HG02610 (cell line): ENCODE measurements at regions not wholly inside any gene's neighbourhood (a gene's known extent, or its start where the extent isn't known, plus 50 kb on each side); places are given as distances from the start of the nearest gene placed in this dataset.

ENCODE experiments used
- ATAC-seq: cut with Tn5 transposase; IDR thresholded peaks from one replicate; pipeline ENCODE4 v1.9.1; 2021; ENCODE audit warnings: mild to moderate bottlenecking, moderate library complexity; ENCODE audit not compliant: unreplicated experiment

DNA sequence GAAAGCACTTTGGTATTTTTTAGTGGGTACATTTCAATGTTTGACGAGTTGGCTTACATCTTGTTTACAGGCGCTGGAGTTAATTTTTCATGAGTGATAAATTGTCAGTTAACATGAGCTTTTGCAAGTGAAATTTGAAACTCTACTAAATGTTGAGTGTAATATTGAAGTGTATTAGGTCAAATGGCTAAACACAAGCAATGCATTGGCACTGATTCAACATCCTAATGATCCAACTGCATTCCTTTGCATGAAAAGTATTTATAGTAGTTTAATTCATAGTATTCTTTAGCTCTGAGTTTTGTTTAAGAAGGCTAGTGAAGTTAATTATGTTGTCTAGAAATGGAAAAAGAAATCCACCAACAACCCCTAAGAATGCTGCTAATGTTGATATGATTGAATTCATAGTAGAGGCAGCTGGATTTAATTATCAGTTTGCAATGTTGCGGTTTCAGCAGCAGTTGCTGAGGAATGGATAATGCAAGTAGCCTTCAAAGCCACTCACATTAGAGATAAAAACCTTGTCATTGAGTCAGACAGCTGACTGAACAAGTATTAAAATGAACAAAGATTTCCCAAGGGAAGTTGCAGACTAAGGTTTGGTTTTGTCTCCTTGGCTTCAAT lies 245.6 kb upstream of the GOLIM4 start:
- ATAC-seq: no peak

DNA sequence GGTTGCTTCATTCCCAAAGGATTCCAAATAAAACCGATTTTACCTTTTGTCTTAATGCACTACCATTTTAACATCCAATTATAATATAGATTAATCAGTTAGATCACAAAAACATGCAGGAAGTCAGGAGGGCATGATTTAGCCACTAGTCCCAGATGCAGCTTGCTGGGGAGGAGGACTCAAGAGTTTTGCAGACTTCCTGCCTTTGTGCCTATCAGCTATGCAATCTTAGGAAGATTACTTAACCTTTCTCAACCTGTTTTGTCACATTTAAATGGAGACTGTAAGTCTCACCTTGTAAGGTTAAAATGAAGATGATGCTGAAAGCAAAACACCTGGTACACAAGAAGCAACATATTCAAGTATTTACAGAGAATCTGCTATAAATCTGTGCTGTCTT lies 242.4 kb upstream of the GOLIM4 start:
- ATAC-seq: no peak

DNA sequence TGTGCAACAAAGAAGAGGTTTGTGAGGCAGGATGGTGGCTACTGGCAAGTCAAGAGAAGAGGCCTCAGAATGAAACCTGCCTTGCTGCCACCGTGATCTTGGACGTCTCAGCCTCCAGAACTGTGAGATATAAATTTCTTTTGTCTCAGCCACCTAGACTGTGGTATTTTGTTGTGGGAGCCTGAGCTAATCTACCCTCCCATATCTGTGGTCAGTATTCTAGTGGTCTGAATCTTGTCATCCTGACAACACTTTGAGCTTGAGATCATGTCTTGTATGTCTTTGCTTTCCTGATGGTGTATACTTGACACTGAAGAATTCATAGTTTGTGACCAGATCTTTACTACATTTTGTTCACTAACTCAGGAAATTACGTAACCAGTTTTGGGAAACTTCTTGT lies 240.6 kb upstream of the GOLIM4 start:
- ATAC-seq: no peak

DNA sequence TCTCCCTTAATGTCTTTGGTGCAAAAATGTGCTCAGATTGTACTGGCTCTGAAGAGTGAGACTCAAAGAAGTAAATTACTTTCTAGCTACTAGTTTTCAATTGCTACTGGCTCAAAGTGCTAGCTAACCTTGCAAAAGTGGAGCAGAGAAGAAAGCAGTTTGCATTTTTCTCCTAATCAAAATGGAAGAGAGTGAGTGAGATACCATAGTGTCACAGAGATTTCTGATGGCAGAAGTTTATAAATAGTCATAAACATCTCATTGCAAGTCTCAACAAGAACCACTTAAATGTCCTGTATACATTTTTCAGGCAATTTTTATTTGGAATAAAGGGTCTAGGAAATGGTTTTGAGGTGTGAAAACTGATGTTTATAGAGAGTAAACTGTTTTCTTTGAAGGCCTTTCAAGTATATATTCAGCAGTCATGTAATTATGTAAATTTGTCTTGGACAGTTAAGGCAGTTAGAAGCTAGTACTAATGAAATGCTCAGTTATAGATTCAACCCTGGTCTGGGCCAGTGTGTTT lies 237.7 kb upstream of the GOLIM4 start:
- ATAC-seq: no peak

DNA sequence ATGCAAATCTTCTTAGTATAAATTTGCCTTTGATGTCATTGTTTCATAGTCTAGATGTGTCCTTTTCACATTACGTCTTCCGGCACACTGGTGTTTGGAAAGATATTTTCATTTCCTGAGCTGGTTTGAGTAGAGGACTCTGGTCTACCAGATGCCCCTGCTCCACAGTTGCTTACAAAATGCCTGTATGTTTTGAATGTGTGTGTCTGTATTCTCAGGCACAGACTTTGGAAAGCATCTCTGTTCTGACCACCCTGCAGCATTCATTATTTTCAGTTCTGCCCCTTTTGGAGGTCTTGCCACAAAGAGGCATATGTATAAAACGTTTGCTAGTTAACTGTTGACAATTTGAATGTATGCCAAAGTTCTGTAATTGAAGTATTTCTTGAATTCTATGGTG lies 236.0 kb upstream of the GOLIM4 start:
- ATAC-seq: no peak

DNA sequence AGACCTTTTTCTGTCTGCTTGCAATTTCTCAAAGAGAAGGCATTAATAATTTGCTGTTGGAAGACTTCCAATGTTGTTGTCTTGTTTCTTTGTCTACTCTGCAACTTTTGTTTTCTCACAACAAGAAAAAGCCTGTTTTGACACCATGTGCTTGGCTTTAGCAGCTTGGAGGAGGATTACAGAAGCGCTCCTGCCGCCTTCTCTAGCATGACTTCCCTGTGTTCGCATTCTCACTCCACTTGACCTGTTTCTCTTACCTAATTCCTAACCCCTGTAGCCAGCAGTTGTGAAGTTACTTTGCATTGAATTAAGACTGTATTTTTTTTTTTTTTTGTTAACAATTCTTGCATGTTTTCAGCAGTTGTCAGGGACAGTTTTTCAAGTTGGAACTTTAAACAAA lies 235.3 kb upstream of the GOLIM4 start:
- ATAC-seq: no peak

DNA sequence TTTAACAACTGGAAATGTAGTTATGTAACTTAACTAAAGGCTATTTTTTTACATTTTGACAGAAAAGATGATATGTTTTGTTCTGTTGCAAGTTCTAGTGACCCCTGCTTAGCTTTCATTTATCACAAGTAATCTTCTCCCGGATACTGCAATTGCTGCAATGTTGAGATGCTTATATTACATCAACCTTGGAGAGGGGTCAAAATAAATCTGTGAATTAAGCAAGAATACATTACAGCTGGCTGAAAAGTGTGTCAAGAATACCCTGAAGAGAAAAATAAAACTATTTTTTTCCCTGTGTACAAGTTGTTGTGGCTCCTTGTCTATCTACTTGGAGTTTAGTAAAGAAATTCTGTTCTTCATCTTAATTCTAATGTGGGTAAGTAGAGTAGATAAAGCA lies 232.1 kb upstream of the GOLIM4 start:
- ATAC-seq: no peak

DNA sequence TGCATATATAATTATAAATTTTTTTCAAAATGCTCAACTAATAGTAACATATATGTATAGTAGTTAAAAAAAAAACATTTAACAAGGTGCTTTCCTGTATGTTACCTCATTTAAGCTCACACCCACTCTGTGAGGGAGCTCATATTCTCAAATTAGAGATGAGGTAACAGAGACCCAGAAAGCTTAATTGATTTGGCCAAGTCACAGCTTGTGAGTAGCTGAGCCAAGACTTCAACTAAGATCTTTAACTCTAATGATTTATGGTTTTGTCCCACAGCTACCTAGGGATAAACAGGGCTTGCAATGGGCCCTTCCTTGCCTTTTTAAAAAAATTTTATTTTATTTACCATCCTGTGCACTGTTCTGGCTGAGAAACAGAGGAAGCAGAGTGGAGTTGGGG lies 230.0 kb upstream of the GOLIM4 start:
- ATAC-seq: no peak

DNA sequence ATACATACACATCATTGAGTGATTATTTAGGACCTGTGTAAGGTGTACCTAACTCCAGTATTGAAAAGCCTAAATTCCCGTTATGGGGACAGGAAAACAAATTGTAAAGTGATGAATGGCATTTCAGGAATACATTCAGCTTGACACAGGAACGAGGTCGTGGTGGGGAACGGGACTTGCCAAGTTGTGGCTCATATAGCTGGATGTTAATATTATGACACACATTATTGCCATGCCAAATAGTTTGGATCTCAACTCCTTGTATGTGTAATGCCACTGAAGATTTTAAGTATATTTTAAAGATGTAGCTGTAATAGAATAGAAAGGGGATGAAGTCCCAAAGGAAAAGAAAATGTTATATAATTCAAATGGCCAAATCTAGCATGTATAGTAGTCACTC lies 227.2 kb upstream of the GOLIM4 start:
- no peak for ATAC-seq

DNA sequence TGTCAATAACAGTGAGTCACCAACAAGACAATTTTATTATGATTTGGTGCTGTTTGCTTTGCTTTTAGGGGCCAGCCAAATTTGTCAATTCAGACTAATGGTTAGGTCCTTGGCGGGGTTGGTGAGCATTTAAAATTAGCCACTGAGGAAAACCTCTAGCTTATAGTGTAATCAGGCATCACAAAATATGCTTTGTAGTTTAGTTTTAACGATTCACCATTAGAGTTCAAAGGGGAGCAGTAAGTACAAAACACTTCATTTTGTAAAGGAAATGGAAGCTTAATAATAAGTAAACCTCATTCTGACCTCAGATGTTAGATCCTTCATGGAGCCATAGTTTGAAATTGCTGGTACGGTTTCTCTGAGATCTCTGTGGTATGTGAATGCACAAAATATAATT lies 218.4 kb upstream of the GOLIM4 start:
- no peak for ATAC-seq

DNA sequence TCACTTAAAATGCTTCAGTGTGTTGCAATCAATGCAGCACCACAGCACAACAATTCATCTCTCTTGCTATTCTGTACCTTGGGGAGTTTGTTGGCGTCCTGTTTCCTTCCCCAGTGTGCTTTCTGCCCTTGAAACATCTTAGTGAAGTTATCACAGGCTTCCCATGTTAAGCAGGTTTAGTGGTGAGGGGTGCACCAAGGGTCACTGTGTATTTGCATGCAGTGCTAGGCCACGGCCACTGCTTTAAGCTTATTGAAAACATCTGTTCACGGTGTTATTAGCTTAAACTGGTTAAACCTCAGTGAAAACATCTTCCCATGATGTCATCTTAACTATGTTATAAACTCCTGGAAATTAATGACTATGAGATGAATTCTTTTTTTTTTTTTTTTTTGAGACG lies 217.3 kb upstream of the GOLIM4 start:
- no peak for ATAC-seq

DNA sequence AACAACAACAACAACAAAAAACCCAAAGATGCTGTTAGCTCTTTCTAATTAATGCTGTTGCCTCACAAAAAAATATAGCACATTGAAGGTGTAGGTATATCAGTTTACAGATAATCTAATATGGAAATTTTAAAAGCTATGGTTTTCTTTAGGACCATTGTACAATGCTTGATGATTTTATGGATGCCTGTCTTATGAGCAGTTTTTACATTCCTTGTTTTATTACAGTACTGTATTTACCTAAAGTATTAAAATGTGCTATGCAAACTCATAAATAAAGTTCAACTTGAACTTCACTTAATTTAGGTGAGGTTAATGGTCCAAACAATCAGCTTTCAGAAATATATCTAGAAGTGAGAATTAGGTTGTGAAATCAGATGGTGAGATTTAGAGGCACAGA lies 212.2 kb upstream of the GOLIM4 start:
- no peak for ATAC-seq

DNA sequence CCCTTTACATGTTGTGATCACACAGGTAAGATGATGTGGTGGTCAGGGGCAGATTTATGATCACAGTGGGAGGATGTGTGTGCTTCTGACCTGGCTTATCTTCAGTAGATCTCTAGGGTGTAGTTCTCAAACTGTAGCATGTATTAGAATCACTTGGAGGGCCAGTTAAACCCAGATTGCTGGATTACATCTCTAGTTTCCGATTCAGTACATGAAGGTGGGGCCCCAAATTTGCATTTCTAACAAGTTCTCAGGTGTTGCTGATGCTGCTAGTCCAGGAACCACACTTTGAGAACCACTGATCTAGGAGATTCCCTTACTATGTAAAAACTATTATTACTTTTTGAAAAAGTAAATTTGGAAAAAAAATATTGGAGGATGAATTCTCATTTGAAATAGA lies 199.3 kb upstream of the GOLIM4 start:
- no peak for ATAC-seq

DNA sequence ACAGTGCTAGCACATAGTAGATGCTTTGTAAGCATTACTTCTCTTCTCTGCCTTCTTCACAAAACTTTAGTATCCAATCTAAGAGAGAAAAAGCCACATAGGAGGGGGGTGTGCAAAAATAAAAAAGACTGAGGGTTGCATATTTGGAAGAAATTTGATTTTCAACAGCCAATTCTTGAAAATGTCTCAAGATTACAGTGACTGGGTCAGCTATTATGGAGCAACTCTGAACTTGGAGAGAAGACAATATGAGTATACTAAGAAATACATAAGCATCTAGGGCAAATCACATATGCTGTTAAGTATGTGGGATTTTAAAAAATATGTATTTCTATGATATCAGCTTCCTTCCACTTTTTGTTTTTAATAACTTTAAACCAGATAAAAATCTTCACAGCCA lies 196.6 kb upstream of the GOLIM4 start:
- ATAC-seq: no peak

DNA sequence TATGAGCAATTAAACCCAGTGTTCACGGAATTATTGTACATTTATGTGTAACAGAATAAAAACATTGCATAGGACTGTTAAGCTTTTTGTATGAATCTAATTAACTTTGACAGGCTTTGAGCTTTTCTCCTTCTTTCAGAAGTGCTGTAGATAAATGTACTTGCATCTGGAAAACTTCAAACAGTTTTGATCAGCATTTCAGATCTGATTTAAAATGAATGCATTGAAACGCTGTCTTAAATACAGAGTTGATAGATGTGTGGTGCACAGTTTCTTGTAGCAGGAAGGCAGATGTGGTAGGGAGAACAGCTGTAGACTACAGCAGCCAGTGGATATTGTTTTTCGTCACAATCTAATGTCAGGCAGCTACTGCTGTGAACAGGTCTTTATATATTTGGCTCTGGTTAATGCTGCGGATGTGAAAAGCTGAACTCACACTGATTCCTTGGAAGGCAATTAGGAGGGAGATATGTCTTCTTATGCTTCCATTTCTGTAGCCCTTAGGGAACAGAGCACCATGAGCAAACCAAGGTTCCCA lies 193.8 kb upstream of the GOLIM4 start:
- no peak for ATAC-seq

DNA sequence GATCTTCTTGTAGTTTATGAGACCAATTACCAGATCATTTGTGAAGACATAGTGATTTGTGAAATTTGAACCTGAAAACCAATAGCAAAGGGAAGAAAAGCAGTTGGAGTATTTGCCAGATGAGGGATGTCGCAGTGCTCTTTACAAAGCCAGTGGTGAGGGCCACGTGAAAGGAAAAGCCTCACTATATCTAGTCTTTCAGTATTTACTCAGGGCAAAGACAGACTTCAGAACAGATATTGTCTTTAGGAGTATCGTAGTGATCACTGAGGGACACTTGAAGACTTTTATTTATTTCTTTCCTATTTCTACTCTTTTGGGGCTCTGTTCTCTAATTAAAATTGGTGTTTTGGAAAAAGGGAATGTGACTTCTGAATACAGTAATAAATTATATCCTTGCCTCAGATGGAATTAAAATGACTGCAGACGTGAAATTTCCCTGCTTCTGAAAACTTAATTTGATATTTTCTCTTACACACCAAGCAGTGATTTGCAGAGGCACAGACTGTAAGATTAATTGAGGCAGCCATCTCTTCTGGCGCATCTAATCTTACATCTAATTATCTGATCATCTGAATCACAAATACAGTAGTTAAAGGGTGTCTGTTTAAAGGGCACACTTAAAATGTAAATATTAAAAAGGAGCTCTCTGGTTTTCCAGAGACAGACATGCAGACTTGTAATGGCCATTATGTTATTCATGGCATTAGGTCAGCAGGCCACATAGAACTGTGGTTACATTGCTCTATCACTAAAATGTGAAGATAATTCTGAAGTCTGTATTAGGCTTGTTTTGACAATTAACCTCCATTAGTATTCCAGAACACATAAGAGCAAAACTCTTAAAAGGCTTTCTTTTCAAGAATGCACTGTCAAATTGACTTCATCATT lies 193.0 kb upstream of the GOLIM4 start:
- no peak for ATAC-seq

DNA sequence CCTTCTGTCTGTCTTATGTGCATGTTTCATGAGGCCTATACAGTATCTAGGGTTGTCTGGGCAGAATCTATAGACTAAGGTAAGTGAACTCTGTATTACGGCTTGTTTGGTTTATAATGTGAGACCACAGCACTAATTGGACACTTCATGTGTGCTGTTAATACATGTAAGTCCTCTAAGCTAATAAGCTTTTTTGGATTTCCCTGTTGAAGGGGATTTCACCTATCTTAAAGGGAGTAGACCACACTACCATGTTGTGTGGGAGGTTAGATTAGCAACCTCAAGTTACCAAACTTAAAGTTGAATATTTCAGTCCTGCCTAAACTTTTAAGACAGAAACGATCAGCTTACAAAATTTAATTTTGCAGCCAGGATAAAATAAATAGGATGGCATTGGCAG lies 189.8 kb upstream of the GOLIM4 start:
- no peak for ATAC-seq

DNA sequence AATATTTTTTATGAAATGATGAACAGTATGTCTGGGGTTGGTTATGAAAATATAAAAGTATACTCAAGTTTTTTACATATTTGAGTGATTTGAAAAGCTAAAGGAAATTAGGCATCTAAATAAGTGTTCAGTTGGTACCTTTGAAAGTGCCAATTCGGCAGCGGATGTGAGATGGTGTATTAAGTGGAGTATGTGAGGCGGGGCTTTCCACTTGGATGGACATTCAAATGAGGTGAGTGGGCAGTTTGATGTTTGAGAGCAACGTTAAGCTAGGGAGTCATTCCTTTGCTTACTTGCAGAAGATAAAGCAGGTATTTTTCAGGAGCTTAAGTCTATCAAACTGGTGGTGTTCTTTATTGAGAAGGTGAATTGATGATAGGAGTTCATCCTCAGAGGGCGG lies 189.0 kb upstream of the GOLIM4 start:
- ATAC-seq: no peak

DNA sequence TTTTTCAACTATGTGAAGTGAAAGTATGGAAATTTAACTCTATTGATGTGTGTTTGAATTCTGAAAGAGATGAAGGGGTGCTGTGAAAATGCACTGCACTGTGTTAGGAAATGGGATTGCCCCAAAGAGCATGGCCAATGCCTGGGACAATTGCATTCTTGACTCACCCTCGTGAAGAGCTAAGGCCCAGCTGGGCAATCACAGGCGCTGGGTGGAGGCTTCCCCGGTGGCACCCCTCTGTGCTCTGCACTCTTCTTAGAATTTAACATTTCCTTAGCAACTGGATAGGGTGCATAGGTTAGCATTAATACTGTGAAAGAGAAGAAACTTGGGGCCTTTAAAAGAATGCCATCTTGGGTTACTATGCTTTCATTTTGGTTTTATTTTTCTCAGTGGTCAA lies 179.9 kb upstream of the GOLIM4 start:
- ATAC-seq: no peak

DNA sequence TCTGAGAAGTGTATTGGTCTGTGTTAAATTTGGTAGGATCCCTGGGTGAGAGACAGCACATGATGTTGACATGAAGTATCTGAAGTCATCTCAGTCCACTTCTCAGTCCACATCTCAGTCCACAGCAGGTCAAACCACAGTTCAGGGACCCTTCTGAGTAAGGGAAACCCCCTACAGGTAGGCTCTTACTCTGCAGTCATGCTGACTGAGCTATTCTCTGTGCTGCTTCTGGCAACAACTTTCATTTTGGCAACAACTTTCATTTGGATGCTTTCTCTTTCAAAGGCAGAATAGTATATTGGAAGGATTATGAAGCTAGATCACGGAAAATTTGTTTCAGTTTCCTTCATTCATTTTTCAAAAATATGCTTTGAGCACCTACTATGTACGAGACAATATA lies 178.2 kb upstream of the GOLIM4 start:
- ATAC-seq: peak; percentile 91

DNA sequence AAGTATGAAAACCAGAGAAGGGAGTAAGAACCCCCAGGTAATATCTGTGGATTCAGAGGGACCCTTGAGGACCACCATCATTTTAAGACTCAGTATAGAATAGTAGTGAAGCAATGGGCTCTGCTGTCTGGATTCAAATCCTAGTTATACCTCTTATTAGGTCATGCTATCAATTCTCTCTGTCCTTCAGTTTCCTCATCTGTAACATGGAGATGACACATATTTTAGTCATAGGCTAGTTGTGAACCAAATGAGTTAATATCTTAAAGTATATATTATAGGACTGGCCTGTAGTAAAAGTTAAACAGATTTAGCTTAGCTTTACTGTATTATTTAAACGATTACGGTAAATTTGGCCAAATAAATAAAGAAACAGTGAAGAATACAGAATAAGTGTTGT lies 177.3 kb upstream of the GOLIM4 start:
- no peak for ATAC-seq

DNA sequence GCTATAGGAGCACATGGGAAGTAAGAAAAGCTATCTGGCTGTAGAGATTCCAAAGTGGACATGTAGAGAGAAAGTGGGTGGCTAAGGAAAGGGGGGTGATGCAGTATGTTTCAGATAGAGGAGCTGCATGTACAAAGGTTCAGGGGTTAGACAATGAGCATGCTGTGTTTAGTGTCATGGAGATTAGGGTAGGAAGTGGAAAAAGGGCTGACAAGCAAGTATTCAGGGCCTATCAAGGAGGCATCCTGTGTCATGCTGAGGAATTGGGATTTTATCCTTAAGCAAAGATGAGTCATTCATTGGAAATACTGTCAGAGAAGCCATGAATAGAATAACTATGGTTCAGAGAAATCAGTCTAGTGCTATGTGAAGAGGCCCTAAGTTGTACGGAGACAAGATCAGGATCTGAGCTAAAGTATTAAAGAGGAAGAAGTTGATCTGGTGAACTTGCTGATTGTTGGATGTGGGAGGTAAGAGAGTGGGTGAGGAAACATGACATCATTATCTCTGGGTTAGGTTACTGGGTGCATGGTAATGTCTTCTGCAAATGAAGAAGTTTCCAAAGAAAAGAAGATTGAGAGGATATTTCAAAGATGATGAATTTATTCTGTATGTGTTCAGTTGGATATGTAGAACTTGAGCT lies 176.7 kb upstream of the GOLIM4 start:
- no peak for ATAC-seq
